ENCODE measurements at regions not wholly inside any gene's neighbourhood (a gene's known extent, or its start where the extent isn't known, plus 50 kb on each side); places are given as distances from the start of the nearest gene placed in this dataset.
"Not testable (repeated sequence)": the region's sequence is repeated elsewhere in the genome, so short reads cannot be mapped to it uniquely, and the experiment has no call there.

DNA sequence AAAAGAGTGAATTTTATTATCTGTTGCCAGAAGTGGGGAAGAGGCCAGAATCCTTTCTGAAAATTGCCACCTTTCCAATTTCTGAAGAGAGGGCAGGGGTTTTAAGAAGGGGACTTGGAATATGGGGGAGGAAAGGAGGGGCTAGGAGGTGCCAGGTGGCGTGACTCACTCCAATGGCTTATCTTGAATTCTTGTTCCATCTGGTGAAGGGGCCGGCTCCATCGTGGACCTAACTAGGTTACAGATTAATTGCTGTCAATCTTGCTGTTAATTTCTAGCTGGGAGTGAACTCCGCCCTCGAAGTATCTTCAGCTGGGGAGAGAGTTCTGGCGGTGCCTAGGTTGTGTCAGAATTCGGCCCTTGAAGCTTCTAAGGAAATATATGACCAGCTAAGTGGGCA, 138.7 kb downstream of the YTHDC2 start:
- DNase-seq: no peak

GRCh38 chr5:113654828-113655227, 141.3 kb downstream of the YTHDC2 start:
- DNase-seq: no peak

DNA sequence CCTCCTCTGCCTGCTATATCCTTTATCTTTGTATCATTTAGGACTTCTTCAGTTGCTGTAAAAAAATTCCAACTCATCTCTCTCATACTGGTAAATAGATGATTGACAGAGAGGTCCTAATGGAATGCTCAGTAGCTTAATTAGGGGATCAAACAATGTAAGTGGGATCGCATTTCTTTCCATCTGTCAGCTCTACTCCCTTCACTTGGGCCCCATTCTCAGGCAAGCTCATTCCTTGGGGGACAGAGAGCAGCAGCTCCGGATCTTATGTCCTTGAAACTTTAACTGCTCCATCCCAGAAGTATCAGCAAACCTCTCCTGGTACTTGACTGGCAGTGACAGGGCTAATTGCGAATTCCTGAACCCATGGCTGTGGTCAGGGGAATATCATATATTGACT, 146.7 kb downstream of the YTHDC2 start:
- DNase-seq: peak; percentile 17

- no peak for DNase-seq
These were observed 147.3 kb downstream of the YTHDC2 start for GRCh38 chr5:113660706-113661250.

DNA sequence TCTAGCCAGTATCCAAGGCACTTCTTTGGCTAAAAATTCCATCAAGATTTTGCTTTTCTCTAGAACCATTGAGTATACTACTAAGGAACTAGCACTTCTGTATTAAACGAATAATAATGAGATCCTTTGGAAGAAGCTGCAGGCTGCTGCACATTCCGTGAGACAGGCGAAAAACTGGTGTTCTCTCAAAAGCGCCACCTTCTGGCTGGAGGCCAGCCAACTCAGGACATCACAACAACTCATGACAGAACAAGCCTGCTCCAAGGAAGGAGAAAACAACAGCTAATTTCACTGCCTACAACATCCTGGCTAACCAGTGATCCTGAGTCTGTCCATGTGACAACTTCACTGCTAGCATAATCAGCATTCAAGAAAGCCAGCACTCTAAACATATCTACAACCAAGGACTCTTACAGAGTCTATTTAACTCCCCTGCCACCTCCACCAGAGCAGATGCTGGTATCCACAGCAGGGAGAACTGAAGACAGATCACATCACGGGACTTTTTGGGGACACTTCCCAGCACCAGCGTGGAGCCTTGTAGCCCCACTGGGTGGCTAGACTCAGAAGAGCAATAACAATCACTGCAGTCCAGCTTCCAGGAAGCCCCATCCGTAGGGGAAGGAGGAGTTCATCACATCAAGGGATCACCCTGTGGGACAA, 150.5 kb downstream of the YTHDC2 start:
- peak; percentile 68 for DNase-seq

DNA sequence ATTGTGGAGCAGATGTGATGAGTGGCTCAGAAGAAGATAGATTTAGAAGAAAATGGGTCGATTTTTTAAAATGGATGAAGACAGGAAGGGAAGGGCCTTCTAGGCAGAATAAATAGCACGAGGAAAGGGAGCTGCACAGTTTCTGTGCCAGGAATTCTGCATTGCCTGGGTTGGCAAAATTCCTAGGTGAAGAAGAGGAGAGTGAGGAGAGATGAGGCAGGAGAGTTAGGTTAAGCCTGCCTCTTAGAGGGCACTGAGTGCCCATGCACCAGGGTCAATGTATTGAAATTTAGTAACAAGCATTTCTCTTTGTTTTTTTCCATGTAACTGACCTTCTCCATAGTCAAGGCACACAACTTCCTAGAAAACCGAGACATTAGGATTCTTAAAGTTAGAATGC, 159.5 kb downstream of the YTHDC2 start:
- DNase-seq: no peak

GRCh38 chr5:113675166-113675565, 161.7 kb downstream of the YTHDC2 start:
- DNase-seq: no peak

DNA sequence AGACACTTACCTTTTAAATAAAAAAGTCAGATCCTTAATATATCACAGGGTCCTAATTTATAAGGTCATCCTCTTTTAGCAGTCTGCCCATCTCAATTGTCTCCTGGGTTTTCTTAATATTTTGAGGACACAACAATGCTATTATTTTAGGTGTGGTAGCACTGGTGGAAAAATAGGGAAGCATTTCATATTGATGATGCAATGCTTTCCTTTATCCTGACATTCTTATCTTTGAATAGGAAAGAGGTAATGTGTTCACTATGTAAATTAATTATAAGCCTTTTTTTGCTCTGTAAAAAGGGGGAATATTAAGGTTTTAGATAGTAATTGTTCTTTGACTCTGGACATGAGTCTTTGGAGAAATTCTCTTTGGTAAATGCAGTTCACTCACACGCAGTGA, 164.7 kb downstream of the YTHDC2 start:
- no peak for DNase-seq

- peak; percentile 66 for DNase-seq
These were observed 165.6 kb downstream of the YTHDC2 start for GRCh38 chr5:113678924-113679575.

- no peak for DNase-seq
These were observed 167.0 kb downstream of the YTHDC2 start for GRCh38 chr5:113680534-113680933.

DNA sequence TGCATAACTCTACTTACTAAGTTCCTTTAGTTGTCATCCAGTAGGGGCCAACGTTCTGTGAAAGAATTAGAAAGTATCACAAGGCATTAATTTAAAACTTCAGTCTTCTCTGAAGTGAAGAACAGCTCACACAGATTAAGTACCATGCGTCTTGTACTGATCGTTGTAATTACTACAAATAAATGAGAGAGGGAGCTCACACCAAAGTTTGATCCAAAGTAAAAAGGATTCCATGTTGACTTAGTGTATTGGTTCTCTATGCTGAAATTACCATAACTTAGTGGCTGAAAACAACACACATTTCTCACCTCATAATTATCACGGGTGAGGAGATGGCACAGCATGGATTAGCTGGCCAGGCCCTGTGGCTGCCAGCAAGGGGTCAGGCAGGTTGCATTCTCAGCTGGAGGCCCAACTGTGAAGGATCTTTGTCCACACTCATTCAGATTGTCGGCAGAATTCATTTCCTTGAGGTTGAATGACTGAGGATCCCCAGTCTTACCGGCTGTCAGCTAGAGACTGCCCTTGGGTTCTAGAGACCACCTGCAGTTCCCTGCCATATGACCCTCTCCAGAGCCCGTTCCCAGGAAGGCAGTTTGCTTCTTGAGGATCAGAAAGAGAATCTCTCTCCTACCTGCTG, 169.1 kb downstream of the YTHDC2 start:
- peak; percentile 43 for DNase-seq

- DNase-seq: no peak
These were observed 169.7 kb downstream of the YTHDC2 start for GRCh38 chr5:113683211-113683610.

- DNase-seq: no peak
These were observed 173.1 kb downstream of the YTHDC2 start for GRCh38 chr5:113686599-113686998.

GRCh38 chr5:113689647-113690046, 176.2 kb downstream of the YTHDC2 start:
- no peak for DNase-seq

- no peak for DNase-seq
These were observed 179.0 kb downstream of the YTHDC2 start for GRCh38 chr5:113692466-113692865.

GRCh38 chr5:113692891-113693457, 179.5 kb downstream of the YTHDC2 start:
- peak; percentile 70 for DNase-seq

DNA sequence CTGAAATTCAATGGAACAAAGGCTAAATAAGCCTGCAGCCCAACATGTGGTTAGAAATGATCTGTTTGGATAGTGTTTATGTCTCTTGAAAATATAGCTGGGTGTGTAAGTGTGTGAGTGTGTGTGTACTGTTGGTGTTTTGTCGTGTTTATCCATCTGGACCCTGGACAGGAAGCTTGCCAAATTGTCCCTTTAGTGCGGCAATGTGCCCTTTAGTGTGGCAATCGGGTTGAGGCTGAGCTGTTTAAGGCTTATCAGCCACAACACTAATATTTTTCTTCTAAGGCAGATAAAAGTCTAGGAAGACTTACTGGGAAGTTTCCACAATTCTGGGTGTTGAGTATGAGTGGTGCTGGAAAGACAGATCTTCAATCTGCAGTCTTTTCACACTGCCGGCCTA, 180.2 kb downstream of the YTHDC2 start:
- DNase-seq: peak; percentile 59

DNA sequence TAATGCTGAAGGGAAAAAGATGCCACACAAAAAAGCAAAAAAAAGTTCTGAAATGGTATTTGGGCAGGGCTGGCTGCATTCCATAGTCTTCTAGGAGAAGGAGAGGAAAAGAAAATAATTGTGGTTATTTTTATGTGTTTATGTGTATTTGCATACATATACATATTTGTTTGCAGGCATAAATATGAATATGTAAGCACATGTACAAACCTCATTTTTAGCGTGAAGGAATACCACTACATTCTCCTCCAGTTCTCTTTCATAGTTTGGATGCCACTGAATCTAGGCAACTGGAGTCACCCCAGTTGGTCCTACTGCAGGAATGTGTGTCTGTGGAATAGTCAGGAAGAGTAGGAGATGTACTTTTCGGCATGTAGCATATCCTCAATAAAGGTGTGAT, 181.1 kb downstream of the YTHDC2 start:
- no peak for DNase-seq

DNA sequence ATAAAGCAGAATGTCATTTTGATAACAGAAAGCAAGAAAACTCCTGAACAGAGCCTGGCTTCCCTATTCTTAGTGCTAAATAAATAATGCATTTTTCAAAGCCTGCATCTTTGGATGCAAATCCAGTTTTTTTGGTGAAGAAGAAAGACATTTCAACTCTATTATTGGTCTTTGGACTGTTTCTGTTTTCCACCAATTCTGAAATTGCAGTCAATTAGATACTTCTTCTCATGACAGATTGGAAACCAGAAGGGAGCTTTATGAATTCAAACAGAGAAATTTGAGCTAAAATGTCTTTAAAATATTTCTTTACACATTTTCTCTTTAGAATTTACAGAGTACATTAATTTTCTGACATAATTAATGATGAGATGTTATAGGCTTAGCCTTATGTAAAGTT, 189.8 kb downstream of the YTHDC2 start:
- DNase-seq: no peak

DNA sequence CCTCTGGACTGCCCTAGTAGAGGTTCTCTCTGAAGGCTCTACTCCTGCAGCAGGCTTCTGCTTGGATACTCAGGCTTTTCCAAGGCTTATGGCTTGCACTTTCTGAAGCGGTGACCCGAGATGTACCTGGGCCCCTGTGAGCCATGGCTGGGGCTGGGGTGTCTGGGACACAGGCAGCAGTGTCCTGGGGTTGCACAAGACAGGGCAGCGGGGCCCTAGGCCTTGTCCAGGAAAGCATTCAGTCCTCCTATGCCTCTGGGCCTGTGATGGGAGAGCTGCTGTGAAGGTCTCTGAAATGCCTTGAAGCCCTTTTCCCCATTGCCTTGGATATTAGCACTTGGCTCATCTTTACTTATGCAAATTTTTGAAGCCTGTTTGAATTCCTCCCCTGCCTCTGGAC, 192.2 kb downstream of the YTHDC2 start:
- DNase-seq: no peak

DNA sequence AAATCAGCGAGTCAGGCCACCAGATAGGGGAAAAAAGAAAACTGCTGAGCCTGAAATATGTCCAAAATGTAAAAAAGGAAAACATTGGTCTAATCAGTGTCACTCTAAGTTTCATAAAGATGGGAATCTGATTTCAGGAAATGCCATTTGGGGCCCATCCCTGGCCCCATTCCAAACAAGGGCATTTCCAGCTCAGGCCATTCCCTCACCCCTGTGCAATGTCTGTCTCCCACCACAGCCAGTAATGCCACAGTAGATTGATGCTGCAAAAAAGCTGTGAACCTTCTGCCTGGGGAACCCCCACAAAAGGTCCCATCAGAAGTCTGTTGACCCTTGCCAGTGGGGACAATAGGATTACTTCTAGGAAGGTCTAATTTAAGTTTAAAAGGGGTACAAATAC, 199.6 kb downstream of the YTHDC2 start:
- DNase-seq: no peak

GRCh38 chr5:113715921-113716320, 202.4 kb downstream of the YTHDC2 start:
- not testable (repeated sequence) for DNase-seq

- no peak for DNase-seq
These were observed 206.1 kb downstream of the YTHDC2 start for GRCh38 chr5:113719549-113719948.

- DNase-seq: no peak
These were observed 207.7 kb downstream of the YTHDC2 start for GRCh38 chr5:113721171-113721570.
